ENCODE measurements at regions not wholly inside any gene's neighbourhood (a gene's known extent, or its start where the extent isn't known, plus 50 kb on each side); places are given as distances from the start of the nearest gene placed in this dataset.

GRCh38 chr9:129346046-129346445 lies 168.0 kb upstream of the IER5L start (continued):
- TF ChIP-seq PATZ1 (CRISPR knock-in tag; IDR thresholded peaks at IDR 0.05; ENCODE audit: borderline replicate concordance), result no peak

GRCh38 chr9:129344641-129345495 lies 166.8 kb upstream of the IER5L start:
- no peak for ATAC-seq
- no peak for TF ChIP-seq ESRRG (CRISPR knock-in tag; IDR thresholded peaks at IDR 0.05)
- TF ChIP-seq BACH2 (CRISPR knock-in tag; IDR thresholded peaks at IDR 0.05; ENCODE audit: borderline replicate concordance), result no peak
- no peak for TF ChIP-seq TSHZ2 (CRISPR knock-in tag; IDR thresholded peaks at IDR 0.05)
- TF ChIP-seq ZC3H10 (CRISPR knock-in tag; IDR thresholded peaks at IDR 0.05), result no peak
- TF ChIP-seq GLIS3 (CRISPR knock-in tag; IDR thresholded peaks at IDR 0.05), result no peak
- TF ChIP-seq SNAI2 (CRISPR knock-in tag; IDR thresholded peaks at IDR 0.05), result no peak
- no peak for TF ChIP-seq ARNTL (CRISPR knock-in tag; IDR thresholded peaks at IDR 0.05; ENCODE audit: borderline replicate concordance, low read depth)
- TF ChIP-seq, protein P1, sequence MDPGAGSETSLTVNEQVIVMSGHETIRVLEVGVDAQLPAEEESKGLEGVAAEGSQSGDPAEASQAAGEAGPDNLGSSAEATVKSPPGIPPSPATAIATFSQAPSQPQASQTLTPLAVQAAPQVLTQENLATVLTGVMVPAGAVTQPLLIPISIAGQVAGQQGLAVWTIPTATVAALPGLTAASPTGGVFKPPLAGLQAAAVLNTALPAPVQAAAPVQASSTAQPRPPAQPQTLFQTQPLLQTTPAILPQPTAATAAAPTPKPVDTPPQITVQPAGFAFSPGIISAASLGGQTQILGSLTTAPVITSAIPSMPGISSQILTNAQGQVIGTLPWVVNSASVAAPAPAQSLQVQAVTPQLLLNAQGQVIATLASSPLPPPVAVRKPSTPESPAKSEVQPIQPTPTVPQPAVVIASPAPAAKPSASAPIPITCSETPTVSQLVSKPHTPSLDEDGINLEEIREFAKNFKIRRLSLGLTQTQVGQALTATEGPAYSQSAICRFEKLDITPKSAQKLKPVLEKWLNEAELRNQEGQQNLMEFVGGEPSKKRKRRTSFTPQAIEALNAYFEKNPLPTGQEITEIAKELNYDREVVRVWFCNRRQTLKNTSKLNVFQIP (CRISPR knock-in tag; IDR thresholded peaks at IDR 0.05; ENCODE audit: borderline replicate concordance, low read depth), result no peak
- no peak for TF ChIP-seq RARB (CRISPR knock-in tag; IDR thresholded peaks at IDR 0.05)
- no peak for TF ChIP-seq TCF4 (CRISPR knock-in tag; IDR thresholded peaks at IDR 0.05; ENCODE audit: borderline replicate concordance)
- TF ChIP-seq ZNF8 (CRISPR knock-in tag; IDR thresholded peaks at IDR 0.05), result no peak
- no peak for TF ChIP-seq PATZ1 (CRISPR knock-in tag; IDR thresholded peaks at IDR 0.05; ENCODE audit: borderline replicate concordance)
- TF ChIP-seq OSR1 (CRISPR knock-in tag; IDR thresholded peaks at IDR 0.05), result no peak
- no peak for TF ChIP-seq TOX (CRISPR knock-in tag; IDR thresholded peaks at IDR 0.05; ENCODE audit: borderline replicate concordance)
- TF ChIP-seq PPARA (CRISPR knock-in tag; IDR thresholded peaks at IDR 0.05; ENCODE audit: borderline replicate concordance), result no peak
- TF ChIP-seq, protein P2, sequence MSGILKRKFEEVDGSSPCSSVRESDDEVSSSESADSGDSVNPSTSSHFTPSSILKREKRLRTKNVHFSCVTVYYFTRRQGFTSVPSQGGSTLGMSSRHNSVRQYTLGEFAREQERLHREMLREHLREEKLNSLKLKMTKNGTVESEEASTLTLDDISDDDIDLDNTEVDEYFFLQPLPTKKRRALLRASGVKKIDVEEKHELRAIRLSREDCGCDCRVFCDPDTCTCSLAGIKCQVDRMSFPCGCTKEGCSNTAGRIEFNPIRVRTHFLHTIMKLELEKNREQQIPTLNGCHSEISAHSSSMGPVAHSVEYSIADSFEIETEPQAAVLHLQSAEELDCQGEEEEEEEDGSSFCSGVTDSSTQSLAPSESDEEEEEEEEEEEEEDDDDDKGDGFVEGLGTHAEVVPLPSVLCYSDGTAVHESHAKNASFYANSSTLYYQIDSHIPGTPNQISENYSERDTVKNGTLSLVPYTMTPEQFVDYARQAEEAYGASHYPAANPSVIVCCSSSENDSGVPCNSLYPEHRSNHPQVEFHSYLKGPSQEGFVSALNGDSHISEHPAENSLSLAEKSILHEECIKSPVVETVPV (CRISPR knock-in tag; IDR thresholded peaks at IDR 0.05), result no peak
- no peak for TF ChIP-seq ZFP30 (CRISPR knock-in tag; IDR thresholded peaks at IDR 0.05)
- TF ChIP-seq ZNF70 (CRISPR knock-in tag; IDR thresholded peaks at IDR 0.05), result no peak

All from SK-N-SH treated with all-trans-retinoic acid at 6 μM for 48 hours (cell line).